ENCODE measurements at regions not wholly inside any gene's neighbourhood (a gene's known extent, or its start where the extent isn't known, plus 50 kb on each side); places are given as distances from the start of the nearest gene placed in this dataset.

DNA sequence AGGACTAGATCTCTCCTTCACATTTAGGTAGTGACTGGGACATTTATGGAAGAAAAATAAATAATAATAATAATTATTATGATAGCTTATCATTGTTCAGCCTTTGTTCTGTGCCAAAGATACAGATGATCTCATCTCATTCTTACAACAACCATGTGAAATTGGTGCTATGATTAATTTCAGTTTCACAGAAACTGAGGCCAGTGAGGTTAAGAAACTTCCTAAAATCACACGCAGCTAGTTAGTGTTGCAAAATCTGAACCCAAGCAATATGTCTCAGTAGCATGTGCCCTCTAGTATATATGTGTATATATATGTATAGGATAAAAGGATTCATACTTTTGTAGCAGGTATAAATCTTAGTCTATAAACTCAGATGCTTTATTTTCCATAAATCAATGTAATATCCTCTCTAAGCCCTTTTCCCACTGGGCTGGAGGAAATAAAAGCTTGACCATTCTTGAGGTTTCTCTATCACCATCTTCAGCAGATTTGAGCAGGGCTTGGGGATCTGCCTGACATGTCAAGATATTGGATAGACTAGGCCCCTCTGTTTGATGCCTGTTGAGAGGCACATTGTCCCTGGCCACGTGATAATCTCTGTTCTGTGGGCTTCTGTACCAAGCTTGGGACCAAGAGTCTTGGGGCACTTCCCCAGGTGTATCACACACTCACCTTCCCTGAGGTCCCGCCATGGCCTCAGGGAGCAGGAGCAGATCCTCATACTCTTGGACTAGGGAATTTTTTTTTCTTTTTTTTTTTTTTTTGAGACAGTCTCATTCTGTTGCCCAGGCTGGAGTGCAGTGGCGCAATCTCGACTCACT is 172.6 kb upstream of the NRP1 start:
- Histone ChIP-seq H3K27ac (peak overlapping the region; percentile 80), H2AFZ (ENCODE audit: low read depth) (peak overlapping the region; percentile 6; the same call in 1 of the 2 replicates), H3K4me2 (peak overlapping the region; percentile 56)

DNA sequence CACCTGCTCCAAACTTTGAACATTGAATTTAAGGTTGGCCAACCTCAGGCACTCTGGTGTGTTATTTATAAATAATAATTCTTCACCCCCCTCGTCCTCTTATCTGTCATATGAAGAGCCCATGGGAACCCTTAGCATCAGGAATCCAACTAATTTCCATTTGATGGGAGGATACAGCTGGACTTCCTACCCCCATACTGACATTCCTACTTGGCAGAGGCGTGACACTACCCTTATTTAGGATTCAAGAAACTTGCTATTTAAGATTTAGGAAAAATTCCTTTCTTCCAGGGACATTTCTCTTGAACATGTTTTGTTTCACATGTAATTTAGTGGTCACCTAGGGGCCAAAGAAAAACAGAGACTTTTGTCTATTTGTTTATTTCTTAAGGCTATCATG is 171.9 kb upstream of the NRP1 start:
- Histone ChIP-seq H3K36me3 (ENCODE audit: insufficient read depth) (no peaks in the 10 kb centered on the region), H3K27ac (peak overlapping the region; percentile 80), H3K79me2 (ENCODE audit: insufficient read depth, low read depth) (no peaks in the 10 kb centered on the region), H2AFZ (ENCODE audit: low read depth) (no peak overlapping the region), H3K9ac (no peak overlapping the region), H3K4me1 (ENCODE audit: low read depth, poor library complexity, severe bottlenecking) (peaks cover 29% of the 10 kb centered on the region), H3K4me2 (peak overlapping the region; percentile 56), H3K27me3 (ENCODE audit: insufficient read depth, low read depth) (no peaks in the 10 kb centered on the region), H3K4me3 (IDR thresholded peaks at IDR 0.05; ENCODE audit: insufficient read depth, low read depth, low read length) (no peak overlapping the region), H4K20me1 (ENCODE audit: insufficient read depth) (no peaks in the 10 kb centered on the region)
- TF ChIP-seq, protein P1, sequence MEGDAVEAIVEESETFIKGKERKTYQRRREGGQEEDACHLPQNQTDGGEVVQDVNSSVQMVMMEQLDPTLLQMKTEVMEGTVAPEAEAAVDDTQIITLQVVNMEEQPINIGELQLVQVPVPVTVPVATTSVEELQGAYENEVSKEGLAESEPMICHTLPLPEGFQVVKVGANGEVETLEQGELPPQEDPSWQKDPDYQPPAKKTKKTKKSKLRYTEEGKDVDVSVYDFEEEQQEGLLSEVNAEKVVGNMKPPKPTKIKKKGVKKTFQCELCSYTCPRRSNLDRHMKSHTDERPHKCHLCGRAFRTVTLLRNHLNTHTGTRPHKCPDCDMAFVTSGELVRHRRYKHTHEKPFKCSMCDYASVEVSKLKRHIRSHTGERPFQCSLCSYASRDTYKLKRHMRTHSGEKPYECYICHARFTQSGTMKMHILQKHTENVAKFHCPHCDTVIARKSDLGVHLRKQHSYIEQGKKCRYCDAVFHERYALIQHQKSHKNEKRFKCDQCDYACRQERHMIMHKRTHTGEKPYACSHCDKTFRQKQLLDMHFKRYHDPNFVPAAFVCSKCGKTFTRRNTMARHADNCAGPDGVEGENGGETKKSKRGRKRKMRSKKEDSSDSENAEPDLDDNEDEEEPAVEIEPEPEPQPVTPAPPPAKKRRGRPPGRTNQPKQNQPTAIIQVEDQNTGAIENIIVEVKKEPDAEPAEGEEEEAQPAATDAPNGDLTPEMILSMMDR (conservative IDR thresholded peaks at IDR 0.05; ENCODE audit: low read depth, low read length) = no peak

More for the DNA sequence above, 172.6 kb upstream of the NRP1 start:
- Histone ChIP-seq H3K79me2 (ENCODE audit: insufficient read depth, low read depth) (no peaks in the 10 kb centered on the region), H4K20me1 (ENCODE audit: insufficient read depth) (no peaks in the 10 kb centered on the region), H3K9ac (peak overlapping the region; percentile 13; the same call in 1 of the 2 replicates), H3K27me3 (ENCODE audit: insufficient read depth, low read depth) (no peaks in the 10 kb centered on the region), H3K4me3 (IDR thresholded peaks at IDR 0.05; ENCODE audit: insufficient read depth, low read depth, low read length) (no peak overlapping the region), H3K36me3 (ENCODE audit: insufficient read depth) (no peaks in the 10 kb centered on the region), H3K4me1 (ENCODE audit: low read depth, poor library complexity, severe bottlenecking) (peaks cover 29% of the 10 kb centered on the region)
- TF ChIP-seq, protein P1 (conservative IDR thresholded peaks at IDR 0.05; ENCODE audit: low read depth, low read length) = no peak

DNA sequence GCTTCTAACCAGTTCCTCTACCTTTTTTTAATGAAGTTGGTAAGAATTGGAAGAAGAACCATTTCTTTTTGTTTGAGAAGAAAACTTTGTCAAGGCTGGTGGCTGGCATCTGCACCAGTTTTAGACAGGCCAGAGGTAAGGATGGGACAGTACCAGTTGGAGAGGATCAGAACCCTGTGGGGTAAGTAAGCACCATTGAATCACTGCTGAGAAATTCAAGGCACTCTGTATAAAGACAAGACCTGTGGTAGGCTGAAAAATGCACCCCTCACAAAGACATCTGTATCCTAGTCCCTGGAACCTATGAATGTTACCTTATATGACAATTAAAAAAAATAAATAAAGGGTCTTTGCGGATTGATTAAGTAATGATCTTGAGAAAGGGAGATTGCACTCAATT is 166.7 kb upstream of the NRP1 start:
- TF ChIP-seq, protein P1 (conservative IDR thresholded peaks at IDR 0.05; ENCODE audit: low read depth, low read length) = no peak
- Histone ChIP-seq H3K4me3 (IDR thresholded peaks at IDR 0.05; ENCODE audit: insufficient read depth, low read depth, low read length) (no peak overlapping the region), H2AFZ (ENCODE audit: low read depth) (no peak overlapping the region)

DNA sequence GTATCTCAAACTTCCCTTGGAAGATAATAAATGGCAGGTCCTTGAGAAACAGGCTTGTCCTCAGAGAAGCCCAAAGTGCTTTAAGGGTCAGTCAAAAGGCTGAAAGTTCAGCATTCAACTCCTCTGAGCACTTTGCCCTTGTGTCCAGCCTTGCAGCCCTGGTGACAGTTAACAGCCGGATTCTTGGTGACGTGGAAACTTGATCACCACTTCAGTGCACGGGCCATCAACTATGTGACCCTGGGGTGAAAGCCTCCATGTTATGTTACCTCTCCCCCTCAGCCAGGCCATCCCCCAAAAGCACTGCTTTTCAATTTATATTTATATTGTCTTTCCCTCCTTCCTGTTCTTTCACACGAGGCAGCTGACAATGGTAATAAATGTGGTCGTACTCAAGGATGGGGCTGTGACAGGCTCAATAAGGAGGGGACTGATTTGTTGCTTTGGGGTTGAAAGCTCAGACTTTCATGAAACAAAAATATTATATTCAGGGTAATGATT is 164.0 kb upstream of the NRP1 start:
- TF ChIP-seq, protein P1 (conservative IDR thresholded peaks at IDR 0.05; ENCODE audit: low read depth, low read length) = no peak
- H3K27me3 ChIP-seq (ENCODE audit: insufficient read depth, low read depth) = no peaks in the 10 kb centered on the region

More for the DNA sequence above, 166.7 kb upstream of the NRP1 start:
- Histone ChIP-seq H3K36me3 (ENCODE audit: insufficient read depth) (no peaks in the 10 kb centered on the region), H3K4me1 (ENCODE audit: low read depth, poor library complexity, severe bottlenecking) (peaks cover 4% of the 10 kb centered on the region), H4K20me1 (ENCODE audit: insufficient read depth) (no peaks in the 10 kb centered on the region), H3K9ac (no peak overlapping the region), H3K27ac (no peak overlapping the region), H3K27me3 (ENCODE audit: insufficient read depth, low read depth) (no peaks in the 10 kb centered on the region), H3K79me2 (ENCODE audit: insufficient read depth, low read depth) (no peaks in the 10 kb centered on the region), H3K4me2 (no peak overlapping the region)

More for the DNA sequence above, 164.0 kb upstream of the NRP1 start:
- Histone ChIP-seq H3K79me2 (ENCODE audit: insufficient read depth, low read depth) (no peaks in the 10 kb centered on the region), H3K4me2 (no peak overlapping the region), H3K4me1 (ENCODE audit: low read depth, poor library complexity, severe bottlenecking) (no peaks in the 10 kb centered on the region), H2AFZ (ENCODE audit: low read depth) (no peak overlapping the region), H3K27ac (no peak overlapping the region), H3K4me3 (IDR thresholded peaks at IDR 0.05; ENCODE audit: insufficient read depth, low read depth, low read length) (no peak overlapping the region), H4K20me1 (ENCODE audit: insufficient read depth) (no peaks in the 10 kb centered on the region), H3K9ac (no peak overlapping the region), H3K36me3 (ENCODE audit: insufficient read depth) (no peaks in the 10 kb centered on the region)

Data from KMS-11 (cell line).